ENCODE measurements at regions not wholly inside any gene's neighbourhood (a gene's known extent, or its start where the extent isn't known, plus 50 kb on each side); places are given as distances from the start of the nearest gene placed in this dataset.

- TF ChIP-seq HDGF (IDR thresholded peaks at IDR 0.05; ENCODE audit: borderline replicate concordance) (no peak), BHLHE40 (IDR thresholded peaks at IDR 0.05; ENCODE audit: borderline replicate concordance) (no peak), LEF1 (IDR thresholded peaks at IDR 0.05; ENCODE audit: borderline replicate concordance) (no peak), FOXK2 (IDR thresholded peaks at IDR 0.05) (no peak), SP1 (IDR thresholded peaks at IDR 0.05) (no peak), SUZ12 (IDR thresholded peaks at IDR 0.05) (no peak), FOXM1 (IDR thresholded peaks at IDR 0.05; ENCODE audit: borderline replicate concordance) (no peak), FOXA1 (IDR thresholded peaks at IDR 0.05) (no peak), L3MBTL2 (conservative IDR thresholded peaks at IDR 0.05) (no peak), CTBP1 (IDR thresholded peaks at IDR 0.05; ENCODE audit: borderline replicate concordance) (no peak)
Observed at GRCh38 chr6:164398647-164399046, 910.8 kb downstream of the C6orf118 start.

Data from HEK293T (cell line).